ENCODE measurements at regions not wholly inside any gene's neighbourhood (a gene's known extent, or its start where the extent isn't known, plus 50 kb on each side); places are given as distances from the start of the nearest gene placed in this dataset.

- TF ChIP-seq POLR2A (IDR thresholded peaks at IDR 0.05; ENCODE audit: low read depth, low read length), result no peak
- TF ChIP-seq EZH2 (IDR thresholded peaks at IDR 0.05; ENCODE audit: borderline replicate concordance, low read depth, low read length, severe bottlenecking), result no peak
- no peak for TF ChIP-seq MYC (IDR thresholded peaks at IDR 0.05; ENCODE audit: low read depth, low read length)
- TF ChIP-seq MAX (IDR thresholded peaks at IDR 0.05; ENCODE audit: insufficient read depth, insufficient read length), result no peak
- no peak for TF ChIP-seq CTCF (IDR thresholded peaks at IDR 0.05; ENCODE audit: extremely low read depth in 1 of 2, insufficient read depth in 1 of 2, low read depth in 1 of 2, low read length in 2 of 2)
- no peak for TF ChIP-seq FOS (IDR thresholded peaks at IDR 0.05; ENCODE audit: borderline replicate concordance, insufficient read depth, low read length)
- TF ChIP-seq GATA2 (IDR thresholded peaks at IDR 0.05; ENCODE audit: insufficient read depth, insufficient read length, low read depth, low read length), result no peak
- no peak for TF ChIP-seq POLR2AphosphoS5 (IDR thresholded peaks at IDR 0.05; ENCODE audit: insufficient read depth, low read depth, low read length)
Observed at GRCh38 chr14:25101276-25101675, 51.3 kb upstream of the STXBP6 start.
